Adrenal gland (tissue), 5 donors: ENCODE measurements at regions not wholly inside any gene's neighbourhood (a gene's known extent, or its start where the extent isn't known, plus 50 kb on each side); places are given as distances from the start of the nearest gene placed in this dataset.

Source experiments
- CTCF ChIP-seq, 6 experiments: fragments of 450-650 bp in 4 of 6; fragments of 200-600 bp in 2 of 6; sonication (generic) in 1 of 6; IDR thresholded peaks; 1 replicate in 5 of 6; 2 replicates in 1 of 6; pipeline versions ENCODE4 v1.5.1 to v1.8.0; 2016 to 2021; ENCODE audit warnings: antibody characterized with exemption in 6 of 6, mild to moderate bottlenecking in 2 of 6, moderate library complexity in 1 of 6
- POLR2A ChIP-seq, 2 donors: fragments of 450-650 bp; IDR thresholded peaks; one replicate each; pipeline ENCODE4 v1.6.1; 2017; ENCODE audit warnings: antibody characterized with exemption in 2 of 2, mild to moderate bottlenecking in 2 of 2, moderate library complexity in 1 of 2
- donor health status: DM: no; HTN: no; CAD: no.

DNA sequence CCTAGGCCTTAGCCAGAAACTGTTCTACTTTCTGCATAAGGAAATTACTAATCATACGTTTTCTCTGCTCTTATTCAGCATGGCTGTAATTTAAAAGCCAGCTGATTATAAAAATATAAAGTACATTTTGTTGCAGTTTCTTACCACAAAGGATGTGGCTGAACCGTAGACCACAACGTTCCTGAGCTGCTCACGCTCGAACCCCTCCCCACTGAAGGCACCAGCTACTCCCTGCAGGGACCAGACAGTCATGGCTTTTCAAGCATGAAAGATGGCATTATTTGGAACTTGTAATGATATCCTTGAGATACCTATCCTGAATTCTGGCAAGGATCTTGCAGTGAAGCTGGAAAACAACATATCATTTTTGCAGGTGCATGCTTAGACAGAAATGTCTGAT, 91.8 kb upstream of the DMRT1 start:
- no peak for TF ChIP-seq CTCF (IDR thresholded peaks at IDR 0.05)
- TF ChIP-seq POLR2A (IDR thresholded peaks at IDR 0.05), result no peak
